Stomach (tissue), 8 donors: ENCODE measurements at regions not wholly inside any gene's neighbourhood (a gene's known extent, or its start where the extent isn't known, plus 50 kb on each side); places are given as distances from the start of the nearest gene placed in this dataset.

Source experiments
- DNase-seq, 2 donors: peaks; one replicate each; pipeline versions ENCODE4 v3.0.0 to v3.0.0-alpha.2; 2013 to 2019
- H3K27ac ChIP-seq, 5 donors: fragments of 200-600 bp in 4 of 5; sonication (generic) in 4 of 5; one replicate each; pipeline ENCODE4 v1.5.1; 2013 to 2019; ENCODE audit warnings: mild to moderate bottlenecking in 1 of 5, moderate library complexity in 1 of 5
- H3K27me3 ChIP-seq, 3 donors: fragments of 200-600 bp; sonication (generic); one replicate each; pipeline ENCODE4 v1.5.1; 2017 to 2019; ENCODE audit warnings: mixed run types in 1 of 3
- H3K36me3 ChIP-seq, 4 donors: fragments of 200-600 bp; sonication (generic); 1 replicate in 3 of 4; 2 replicates in 1 of 4; pipeline ENCODE4 v1.5.1; 2016 to 2019
- H3K4me1 ChIP-seq, 4 donors: fragments of 200-600 bp; sonication (generic); one replicate each; pipeline ENCODE4 v1.5.1; 2016 to 2019
- H3K4me3 ChIP-seq, 4 donors: fragments of 200-600 bp; sonication (generic) in 3 of 4; one replicate each; pipeline ENCODE4 v1.5.1; 2016 to 2019; ENCODE audit warnings: mild to moderate bottlenecking in 1 of 4
- H3K9me3 ChIP-seq, 4 donors: fragments of 200-600 bp; sonication (generic); one replicate each; pipeline ENCODE4 v1.5.1; 2016 to 2019
- EP300 ChIP-seq: sonication (generic); formaldehyde crosslinking; IDR thresholded peaks from one replicate; pipeline ENCODE4 v1.6.1; 2017; ENCODE audit warnings: antibody characterized with exemption
- POLR2A ChIP-seq, 4 donors: fragments of 450-650 bp; IDR thresholded peaks; one replicate each; pipeline ENCODE4 v1.6.1; 2016; ENCODE audit warnings: antibody characterized with exemption in 4 of 4, control low read depth in 2 of 4, mild to moderate bottlenecking in 1 of 4, moderate library complexity in 1 of 4
- POLR2AphosphoS5 ChIP-seq, 3 donors: sonication (generic); formaldehyde crosslinking; IDR thresholded peaks; one replicate each; pipeline ENCODE4 v1.6.1; 2016; ENCODE audit warnings: antibody characterized with exemption in 3 of 3
- WGBS, 5 donors: extraction: QIAGEN DNeasy Blood & Tissue Kit in 3 of 5; methylation state at CpG; one replicate each; pipeline versions ENCODE4 v1.1.5 to v1.1.7; 2013 to 2018; 5-methylcytosine and 5-hydroxymethylcytosine counted together
- intact Hi-C: fragments of 100-400 bp; cut with DNase I; formaldehyde crosslinking; loops from one replicate; pipeline ENCODE4 v1.15.1; 2023; ENCODE audit warnings: low total_unique reads
- TF ChIP-seq, protein P1 (sequence below), 7 experiments: fragments of 450-650 bp in 4 of 7; fragments of 200-600 bp in 3 of 7; sonication (generic) in 3 of 7; IDR thresholded peaks; one replicate each; pipeline ENCODE4 v1.5.1; 2016 to 2019; ENCODE audit warnings: antibody characterized with exemption in 7 of 7, control low read depth in 2 of 7, mild to moderate bottlenecking in 1 of 7
- donor health status: healthy with polysubstance abuse.
- donor health status: Bipolar disorder and iron deficiency.
- donor health status: healthy.

DNA sequence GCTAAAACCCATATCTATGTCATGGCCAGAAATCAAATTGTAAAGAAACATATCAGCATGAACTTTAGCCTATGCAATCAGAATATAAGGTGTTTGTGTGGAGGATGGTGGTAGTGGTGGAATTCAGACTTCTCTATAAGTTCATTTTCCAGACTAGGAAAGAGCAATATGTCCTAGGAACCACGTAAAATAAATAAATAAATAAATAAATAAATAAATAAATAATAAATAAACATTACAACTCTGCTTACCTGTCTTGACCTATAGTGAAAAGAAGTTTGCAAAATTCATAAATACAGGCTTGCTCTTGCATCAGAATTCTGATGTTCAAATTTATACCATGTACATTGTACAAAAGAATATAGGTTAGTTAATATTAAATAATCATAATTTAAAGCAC, 1382.6 kb upstream of the ADGRL2 start:
- WGBS, 5 donors, result 34 to 78% (median 59%) methylated on average over 1 of the region's 1 CpG
- intact Hi-C loops, result no loop called here
- Histone ChIP-seq H3K4me3 (no peak overlapping the region), H3K4me1 (no peaks in the 10 kb centered on the region), H3K27ac (no peak overlapping the region), H3K27me3 (no peaks in the 10 kb centered on the region), H3K9me3 (no peaks in the 10 kb centered on the region), H3K36me3 (no peaks in the 10 kb centered on the region)
- TF ChIP-seq, protein P1, sequence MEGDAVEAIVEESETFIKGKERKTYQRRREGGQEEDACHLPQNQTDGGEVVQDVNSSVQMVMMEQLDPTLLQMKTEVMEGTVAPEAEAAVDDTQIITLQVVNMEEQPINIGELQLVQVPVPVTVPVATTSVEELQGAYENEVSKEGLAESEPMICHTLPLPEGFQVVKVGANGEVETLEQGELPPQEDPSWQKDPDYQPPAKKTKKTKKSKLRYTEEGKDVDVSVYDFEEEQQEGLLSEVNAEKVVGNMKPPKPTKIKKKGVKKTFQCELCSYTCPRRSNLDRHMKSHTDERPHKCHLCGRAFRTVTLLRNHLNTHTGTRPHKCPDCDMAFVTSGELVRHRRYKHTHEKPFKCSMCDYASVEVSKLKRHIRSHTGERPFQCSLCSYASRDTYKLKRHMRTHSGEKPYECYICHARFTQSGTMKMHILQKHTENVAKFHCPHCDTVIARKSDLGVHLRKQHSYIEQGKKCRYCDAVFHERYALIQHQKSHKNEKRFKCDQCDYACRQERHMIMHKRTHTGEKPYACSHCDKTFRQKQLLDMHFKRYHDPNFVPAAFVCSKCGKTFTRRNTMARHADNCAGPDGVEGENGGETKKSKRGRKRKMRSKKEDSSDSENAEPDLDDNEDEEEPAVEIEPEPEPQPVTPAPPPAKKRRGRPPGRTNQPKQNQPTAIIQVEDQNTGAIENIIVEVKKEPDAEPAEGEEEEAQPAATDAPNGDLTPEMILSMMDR (IDR thresholded peaks at IDR 0.05), result no peak
- no peak for TF ChIP-seq POLR2AphosphoS5 (IDR thresholded peaks at IDR 0.05)
- no peak for TF ChIP-seq EP300
- TF ChIP-seq POLR2A (IDR thresholded peaks at IDR 0.05), result no peak
- no peak for DNase-seq

DNA sequence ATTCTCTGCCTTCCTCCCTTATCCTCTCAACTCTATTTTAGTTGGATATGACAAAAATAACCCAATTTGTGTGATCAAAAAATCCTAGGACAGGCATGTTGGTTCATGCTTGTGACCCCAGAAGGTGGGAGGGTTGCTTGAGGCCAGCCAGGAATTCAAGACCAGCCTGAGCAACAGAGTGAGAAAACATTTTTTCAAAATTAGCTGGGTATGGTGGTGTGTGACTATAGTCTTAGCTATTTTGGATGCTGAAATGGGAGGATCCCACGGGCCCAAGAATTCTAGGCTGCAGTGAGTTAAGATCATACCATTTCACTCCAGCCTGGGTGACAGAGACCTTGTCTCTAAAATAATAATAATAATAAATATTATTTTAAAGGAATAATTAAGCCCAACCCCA, 1383.1 kb upstream of the ADGRL2 start:
- no peaks in the 10 kb centered on the region for H3K9me3 ChIP-seq
- H3K27ac ChIP-seq, result no peak overlapping the region
- no peak for DNase-seq
- no peaks in the 10 kb centered on the region for H3K4me1 ChIP-seq
- H3K4me3 ChIP-seq, result no peak overlapping the region
- no peaks in the 10 kb centered on the region for H3K36me3 ChIP-seq
- H3K27me3 ChIP-seq, result no peaks in the 10 kb centered on the region
- TF ChIP-seq EP300, result no peak
- no peak for TF ChIP-seq POLR2AphosphoS5 (IDR thresholded peaks at IDR 0.05)
- TF ChIP-seq, protein P1 (IDR thresholded peaks at IDR 0.05), result no peak
- TF ChIP-seq POLR2A (IDR thresholded peaks at IDR 0.05), result no peak
- WGBS, 5 donors, result 78 to 93% (median 90%) methylated on average over 1 of the region's 1 CpG
- intact Hi-C loops, result no loop called here

DNA sequence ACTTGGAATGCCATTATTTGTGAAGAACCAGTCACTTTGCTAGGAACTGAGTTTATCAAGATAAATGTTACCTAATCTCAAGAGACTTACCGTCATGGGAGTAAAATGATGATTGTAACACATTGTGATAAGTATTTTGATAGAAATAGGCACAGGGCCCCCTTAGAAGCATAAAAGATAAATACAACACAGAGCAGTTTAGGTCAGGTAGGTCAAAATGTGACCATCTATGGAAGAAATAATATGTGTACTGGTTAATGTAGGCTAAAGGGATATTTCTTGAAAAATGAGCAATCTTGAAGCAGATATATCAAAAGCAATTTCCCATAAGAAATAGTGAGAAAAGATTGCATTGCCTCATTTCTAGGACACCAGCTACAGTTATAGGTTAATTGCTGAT, 1386.8 kb upstream of the ADGRL2 start:
- no peaks in the 10 kb centered on the region for H3K4me1 ChIP-seq
- no peak for DNase-seq
- H3K4me3 ChIP-seq, result no peak overlapping the region
- no peaks in the 10 kb centered on the region for H3K27me3 ChIP-seq
- no peaks in the 10 kb centered on the region for H3K9me3 ChIP-seq
- WGBS, 5 donors, result 30 to 64% (median 47%) methylated on average over 1 of the region's 1 CpG
- TF ChIP-seq, protein P1 (IDR thresholded peaks at IDR 0.05), result no peak
- no peak for TF ChIP-seq POLR2AphosphoS5 (IDR thresholded peaks at IDR 0.05)
- no peak for TF ChIP-seq POLR2A (IDR thresholded peaks at IDR 0.05)
- no peak for TF ChIP-seq EP300
- no peaks in the 10 kb centered on the region for H3K36me3 ChIP-seq
- no peak overlapping the region for H3K27ac ChIP-seq
- intact Hi-C loops, result no loop called here

DNA sequence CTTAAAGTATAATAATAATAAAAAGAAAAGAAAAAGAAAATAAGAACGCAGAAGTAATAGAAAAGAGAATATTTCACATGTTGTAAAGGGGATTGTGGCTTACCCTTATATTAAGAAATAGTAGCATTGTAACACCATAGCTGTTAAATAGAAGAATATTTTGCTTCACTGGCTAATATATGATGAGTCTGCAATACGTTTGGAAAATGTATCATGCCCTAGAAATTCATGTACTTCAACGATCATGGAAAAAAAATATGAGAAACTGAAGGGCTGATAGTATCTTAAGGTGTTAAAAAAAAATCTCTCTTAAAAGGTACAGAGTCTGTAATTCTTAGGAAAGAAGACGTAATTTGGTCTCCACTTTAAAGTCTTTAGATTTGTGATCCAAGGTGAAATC, 1390.5 kb upstream of the ADGRL2 start:
- DNase-seq, result no peak
- TF ChIP-seq EP300, result no peak
- TF ChIP-seq, protein P1 (IDR thresholded peaks at IDR 0.05), result no peak
- no peak for TF ChIP-seq POLR2A (IDR thresholded peaks at IDR 0.05)
- intact Hi-C loops, result no loop called here
- WGBS, 5 donors, result 82 to 92% (median 91%) methylated on average over 4 of the region's 4 CpGs
- Histone ChIP-seq H3K36me3 (no peaks in the 10 kb centered on the region), H3K9me3 (no peaks in the 10 kb centered on the region), H3K27ac (no peak overlapping the region), H3K27me3 (no peaks in the 10 kb centered on the region), H3K4me1 (no peaks in the 10 kb centered on the region), H3K4me3 (no peak overlapping the region)
